Activated T-helper 17 cell treated with anti-CD3 and anti-CD28 coated beads, Interleukin-2, amount 50 U/mL, for 72 hours (primary cell): ENCODE measurements at regions not wholly inside any gene's neighbourhood (a gene's known extent, or its start where the extent isn't known, plus 50 kb on each side); places are given as distances from the start of the nearest gene placed in this dataset.
"Not testable (repeated sequence)": the region's sequence is repeated elsewhere in the genome, so short reads cannot be mapped to it uniquely, and the experiment has no call there.

ENCODE experiments used
- ATAC-seq: fragments of 150-1000 bp; cut with Tn5 transposase; replicated peaks from 2 replicates; pipeline ENCODE4 v1.10.0; 2021; ENCODE audit warnings: mild to moderate bottlenecking, moderate library complexity
- H3K27ac Mint-ChIP-seq: one replicate; pipeline ENCODE4 v1.8.0; 2022; ENCODE audit warnings: mixed read lengths
- H3K27me3 Mint-ChIP-seq: one replicate; pipeline ENCODE4 v1.8.0; 2022; ENCODE audit warnings: mixed read lengths
- H3K36me3 Mint-ChIP-seq: one replicate; pipeline ENCODE4 v1.8.0; 2022; ENCODE audit warnings: low read depth, mild to moderate bottlenecking, mixed read lengths
- H3K4me1 Mint-ChIP-seq: one replicate; pipeline ENCODE4 v1.8.0; 2022; ENCODE audit warnings: mixed read lengths
- H3K4me3 Mint-ChIP-seq: one replicate; pipeline ENCODE4 v1.8.0; 2022; ENCODE audit warnings: mild to moderate bottlenecking, mixed read lengths
- H3K9me3 Mint-ChIP-seq: one replicate; pipeline ENCODE4 v1.8.0; 2022; ENCODE audit warnings: mixed read lengths

DNA sequence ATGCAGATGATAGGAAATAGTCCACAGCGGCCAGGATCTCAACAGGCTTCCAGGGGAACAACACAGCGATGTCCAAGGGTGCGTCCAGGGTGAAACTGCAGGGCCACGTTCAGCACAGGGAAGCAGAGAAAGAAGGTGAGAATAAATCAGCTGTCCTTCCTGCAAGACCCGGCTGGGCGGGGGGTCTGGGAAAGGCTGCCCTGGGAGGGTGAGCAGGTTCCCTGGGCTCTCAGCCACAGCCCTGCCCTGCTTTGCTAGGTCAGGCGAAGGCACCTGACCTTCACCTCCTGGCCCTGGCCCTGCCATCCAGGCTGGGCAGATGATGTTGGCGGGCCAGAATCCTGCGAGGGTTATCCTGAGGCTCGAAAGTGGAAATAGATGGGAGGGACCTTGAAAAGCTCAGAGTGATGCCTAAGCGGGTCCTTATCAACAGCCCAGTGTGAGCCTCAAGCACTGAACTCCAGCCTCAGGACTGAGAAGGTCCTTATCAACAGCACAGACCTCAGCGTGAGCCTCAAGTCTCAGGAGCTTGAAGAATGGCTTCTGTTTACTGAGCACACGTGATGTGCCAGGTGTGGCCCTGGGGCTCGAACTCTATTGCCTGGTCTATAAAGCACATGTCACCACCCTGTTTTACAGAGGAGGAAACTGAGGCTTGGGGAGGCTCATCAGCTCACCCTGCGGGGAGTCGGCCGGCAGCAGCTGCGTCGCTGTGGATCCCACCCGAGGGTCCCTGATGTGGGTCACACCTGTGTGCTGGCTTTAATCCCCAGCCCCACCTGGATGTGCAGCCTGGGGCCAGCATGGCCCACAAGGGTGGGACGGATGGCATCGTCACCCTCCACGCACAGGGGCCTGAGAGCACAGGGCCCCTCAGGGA lies 191.1 kb downstream of the BANP start:
- not testable (repeated sequence) for H3K27ac Mint-ChIP-seq, H3K36me3 Mint-ChIP-seq, H3K4me3 Mint-ChIP-seq, H3K9me3 Mint-ChIP-seq, H3K4me1 Mint-ChIP-seq, ATAC-seq, H3K27me3 Mint-ChIP-seq

DNA sequence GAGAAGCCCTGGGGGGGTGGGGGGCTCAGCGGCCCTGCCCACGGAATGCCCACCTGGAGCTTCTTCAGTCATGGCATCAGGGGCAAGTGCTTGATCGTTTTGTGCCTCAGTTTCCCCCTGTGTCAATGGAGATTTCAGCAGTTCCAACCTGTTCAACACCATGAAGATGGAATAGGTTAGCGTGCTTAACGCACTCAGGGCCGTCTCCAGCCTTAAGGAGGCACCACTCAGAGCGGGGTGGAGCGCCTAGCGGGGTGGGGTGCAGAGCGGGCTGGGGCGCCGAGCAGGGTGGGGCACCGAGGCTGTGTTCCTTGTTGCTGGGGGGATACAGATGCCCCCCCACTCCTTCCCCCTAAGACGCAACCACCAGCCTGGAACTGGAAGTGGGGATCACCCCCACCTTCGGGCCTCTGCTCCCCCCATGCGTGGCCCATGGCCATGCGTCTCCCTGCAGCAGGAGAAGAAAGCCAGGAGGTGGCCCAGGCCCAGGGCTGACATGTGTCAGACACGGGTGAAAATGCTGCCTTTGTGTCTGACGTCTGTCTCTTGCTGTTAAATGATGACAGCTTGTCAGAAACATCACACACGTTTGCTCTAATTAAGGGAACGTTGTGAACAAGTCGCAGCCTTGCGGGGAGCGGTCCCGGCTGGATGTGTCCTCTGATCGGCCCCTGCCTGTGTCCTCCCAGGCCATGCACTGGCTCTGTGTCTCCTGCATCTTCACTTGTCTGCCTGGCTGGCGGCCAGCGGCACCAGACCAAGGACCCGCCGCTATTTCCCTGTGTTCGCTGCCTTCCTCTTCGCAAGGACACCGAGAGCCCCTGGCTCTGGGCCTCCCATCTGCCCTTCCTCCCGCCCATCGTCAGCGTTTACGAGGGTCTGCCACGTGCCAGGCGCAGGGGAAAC lies 192.1 kb downstream of the BANP start:
- not testable (repeated sequence) for H3K27ac Mint-ChIP-seq, H3K9me3 Mint-ChIP-seq, H3K4me1 Mint-ChIP-seq, H3K27me3 Mint-ChIP-seq, ATAC-seq, H3K4me3 Mint-ChIP-seq, H3K36me3 Mint-ChIP-seq

DNA sequence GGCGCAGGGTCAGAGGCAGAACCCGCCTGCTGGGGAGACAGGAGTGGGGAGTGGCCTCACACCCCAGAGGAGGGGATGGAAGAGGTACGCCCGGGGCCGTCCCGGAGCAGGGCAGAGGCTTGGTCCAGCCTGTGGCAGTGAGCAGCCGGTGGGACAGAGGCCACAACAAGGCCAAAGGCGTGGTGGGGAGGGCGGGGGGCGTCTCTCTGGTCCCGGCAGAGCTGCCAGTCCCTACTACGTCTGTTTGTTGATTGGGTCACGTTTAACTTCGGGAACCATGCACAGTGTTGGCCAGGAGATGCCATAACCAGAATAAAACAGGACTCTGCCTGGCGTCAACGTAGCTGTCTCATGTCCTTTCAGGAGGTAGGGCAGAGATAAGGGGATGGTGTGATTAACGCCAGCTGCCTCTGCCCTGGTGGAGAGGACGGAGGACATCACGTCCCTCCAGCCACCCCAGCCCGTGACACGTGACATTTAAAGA lies 192.8 kb downstream of the BANP start:
- H3K27ac Mint-ChIP-seq = no peak overlapping the region

DNA sequence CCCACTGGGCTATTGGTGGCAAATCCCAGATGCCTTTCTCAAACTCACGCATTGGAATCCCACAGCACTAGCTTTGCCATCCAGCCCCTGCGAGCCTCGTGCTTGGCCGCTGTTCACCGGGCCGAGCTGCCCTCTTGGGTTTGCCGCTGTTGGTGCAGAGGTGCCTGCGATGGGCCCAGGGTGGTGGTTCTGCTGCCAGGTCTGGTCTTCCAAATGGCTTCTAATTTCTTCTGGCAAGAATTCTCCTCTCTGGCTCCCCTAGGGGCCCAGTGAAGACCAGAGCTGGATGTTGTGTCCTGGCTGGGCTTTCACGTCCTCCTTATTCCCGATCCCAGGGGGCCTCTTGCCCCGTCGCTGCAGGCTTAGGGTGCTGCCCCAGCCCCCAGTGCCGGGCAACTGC lies 194.1 kb downstream of the BANP start:
- not testable (repeated sequence) for H3K9me3 Mint-ChIP-seq, H3K4me1 Mint-ChIP-seq, ATAC-seq, H3K36me3 Mint-ChIP-seq, H3K27me3 Mint-ChIP-seq, H3K4me3 Mint-ChIP-seq, H3K27ac Mint-ChIP-seq

More for the DNA sequence above, 192.8 kb downstream of the BANP start:
- no peak for ATAC-seq
- H3K4me3 Mint-ChIP-seq = no peak overlapping the region
- no peaks in the 10 kb centered on the region for H3K36me3 Mint-ChIP-seq
- H3K9me3 Mint-ChIP-seq = no peaks in the 10 kb centered on the region
- H3K27me3 Mint-ChIP-seq = no peaks in the 10 kb centered on the region
- H3K4me1 Mint-ChIP-seq = no peaks in the 10 kb centered on the region

DNA sequence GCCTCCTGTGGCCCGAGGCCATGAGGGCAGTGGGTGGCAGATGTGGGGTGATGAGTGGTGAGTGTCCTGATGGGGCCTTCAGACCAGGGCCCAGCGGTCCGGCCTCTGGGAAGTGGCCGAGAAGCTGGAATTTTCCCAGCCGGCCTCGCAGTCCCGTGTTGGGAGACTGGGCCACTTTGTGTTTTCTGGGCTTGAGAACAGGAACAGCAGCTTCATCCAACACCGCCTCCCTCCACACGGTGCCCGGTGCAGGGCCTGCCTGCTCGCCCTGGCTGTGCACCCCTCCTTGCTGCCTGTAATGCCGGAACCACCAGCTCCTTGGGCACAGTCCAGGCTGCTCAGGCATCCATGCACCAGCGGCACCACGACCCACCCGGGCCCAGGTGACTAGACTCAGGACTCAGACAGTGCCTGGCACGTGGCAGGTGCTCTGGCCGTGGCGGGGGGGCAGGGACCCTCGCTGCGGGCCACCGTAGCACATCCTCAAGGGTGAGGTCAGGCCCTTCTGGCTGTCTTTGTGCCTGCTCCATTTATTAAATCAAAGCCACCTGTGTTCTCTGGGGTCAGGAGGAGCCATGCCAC lies 194.7 kb downstream of the BANP start:
- not testable (repeated sequence) for H3K36me3 Mint-ChIP-seq, H3K4me1 Mint-ChIP-seq, H3K9me3 Mint-ChIP-seq, ATAC-seq, H3K27me3 Mint-ChIP-seq, H3K4me3 Mint-ChIP-seq, H3K27ac Mint-ChIP-seq

DNA sequence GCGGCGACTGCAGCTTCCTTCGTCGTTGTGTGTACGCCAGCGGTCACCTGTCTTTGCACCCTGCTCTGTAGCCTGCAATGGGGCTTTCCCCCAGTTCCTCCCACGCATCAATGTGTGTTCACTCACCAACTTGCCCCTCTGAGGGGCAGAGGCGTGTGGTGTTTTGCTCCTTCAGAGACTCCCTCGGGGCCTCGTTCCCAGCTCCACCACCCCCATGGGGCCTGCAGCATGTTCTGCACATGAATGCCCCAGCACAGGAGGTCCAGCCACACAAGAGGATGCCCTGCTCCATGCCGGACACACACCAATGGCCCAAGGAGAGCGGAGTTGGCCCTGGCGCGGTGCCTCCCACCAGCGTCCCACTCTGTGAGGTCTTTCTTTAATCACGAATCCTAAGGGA lies 196.8 kb downstream of the BANP start:
- not testable (repeated sequence) for H3K27me3 Mint-ChIP-seq, H3K9me3 Mint-ChIP-seq, ATAC-seq, H3K36me3 Mint-ChIP-seq, H3K4me1 Mint-ChIP-seq, H3K4me3 Mint-ChIP-seq, H3K27ac Mint-ChIP-seq

DNA sequence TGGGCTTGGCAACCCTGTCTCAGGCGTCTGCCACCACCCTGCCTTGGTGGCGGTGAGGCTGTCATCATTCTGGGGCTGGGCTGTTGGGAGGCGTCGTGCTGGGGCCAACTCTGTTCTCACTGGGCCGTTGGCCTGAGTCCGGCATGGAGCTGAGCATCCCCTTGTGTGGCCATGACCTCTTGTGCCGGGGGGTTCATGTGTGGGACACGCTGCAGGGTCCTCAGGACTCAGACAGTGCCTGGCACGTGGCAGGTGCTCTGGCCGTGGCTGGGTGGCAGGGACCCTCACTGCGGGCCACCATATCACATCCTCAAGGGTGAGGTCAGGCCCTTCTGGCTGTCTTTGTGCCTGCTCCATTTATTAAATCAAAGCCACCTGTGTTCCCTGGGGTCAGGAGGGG lies 197.4 kb downstream of the BANP start:
- H3K9me3 Mint-ChIP-seq, H3K27ac Mint-ChIP-seq, H3K4me3 Mint-ChIP-seq, H3K36me3 Mint-ChIP-seq, H3K27me3 Mint-ChIP-seq, ATAC-seq, H3K4me1 Mint-ChIP-seq: not testable (repeated sequence)

DNA sequence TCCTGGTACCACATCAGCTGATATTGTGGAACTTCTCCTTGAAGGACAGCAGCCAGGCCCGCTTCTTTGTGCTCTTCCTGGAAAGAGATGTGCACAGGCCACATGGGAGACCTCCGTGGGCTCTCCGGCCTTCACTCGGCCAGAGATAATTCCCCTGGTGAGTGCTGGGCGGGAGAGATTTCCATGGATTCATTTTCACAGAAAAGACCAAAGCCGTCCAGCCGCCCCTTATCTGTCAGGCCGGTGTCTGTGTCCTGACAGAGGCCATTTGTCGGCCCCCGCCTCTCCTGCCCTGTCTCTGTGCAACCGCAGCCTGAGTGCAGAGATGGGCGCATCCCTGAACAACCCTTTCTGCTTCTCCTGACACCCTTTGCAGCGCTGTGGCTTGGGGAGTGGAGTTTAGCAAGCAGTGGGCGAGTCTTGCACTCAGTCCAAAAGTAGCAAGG lies 197.9 kb downstream of the BANP start:
- not testable (repeated sequence) for H3K36me3 Mint-ChIP-seq, H3K4me1 Mint-ChIP-seq, H3K27ac Mint-ChIP-seq, H3K27me3 Mint-ChIP-seq, ATAC-seq, H3K4me3 Mint-ChIP-seq, H3K9me3 Mint-ChIP-seq

DNA sequence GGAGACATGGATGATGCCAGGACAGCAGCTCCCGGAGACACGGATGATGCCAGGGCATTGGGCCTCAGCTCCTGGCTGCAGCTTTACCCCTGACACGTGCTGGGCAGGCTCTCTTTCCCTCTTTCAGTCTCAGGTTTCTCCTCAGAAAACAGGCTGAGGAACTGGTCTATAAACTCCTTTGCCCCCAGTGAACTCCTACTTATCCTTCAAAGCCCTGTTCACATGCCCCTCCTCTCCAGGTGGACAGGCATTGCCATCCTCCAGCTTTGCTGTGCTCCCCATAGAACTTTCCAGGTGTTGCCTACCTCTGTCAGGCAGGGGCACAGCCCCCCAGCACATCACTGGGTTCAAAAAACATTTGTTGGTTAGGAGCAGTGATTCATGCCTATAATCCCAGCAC lies 198.4 kb downstream of the BANP start:
- not testable (repeated sequence) for H3K27me3 Mint-ChIP-seq, ATAC-seq, H3K9me3 Mint-ChIP-seq, H3K4me1 Mint-ChIP-seq, H3K4me3 Mint-ChIP-seq, H3K36me3 Mint-ChIP-seq, H3K27ac Mint-ChIP-seq

DNA sequence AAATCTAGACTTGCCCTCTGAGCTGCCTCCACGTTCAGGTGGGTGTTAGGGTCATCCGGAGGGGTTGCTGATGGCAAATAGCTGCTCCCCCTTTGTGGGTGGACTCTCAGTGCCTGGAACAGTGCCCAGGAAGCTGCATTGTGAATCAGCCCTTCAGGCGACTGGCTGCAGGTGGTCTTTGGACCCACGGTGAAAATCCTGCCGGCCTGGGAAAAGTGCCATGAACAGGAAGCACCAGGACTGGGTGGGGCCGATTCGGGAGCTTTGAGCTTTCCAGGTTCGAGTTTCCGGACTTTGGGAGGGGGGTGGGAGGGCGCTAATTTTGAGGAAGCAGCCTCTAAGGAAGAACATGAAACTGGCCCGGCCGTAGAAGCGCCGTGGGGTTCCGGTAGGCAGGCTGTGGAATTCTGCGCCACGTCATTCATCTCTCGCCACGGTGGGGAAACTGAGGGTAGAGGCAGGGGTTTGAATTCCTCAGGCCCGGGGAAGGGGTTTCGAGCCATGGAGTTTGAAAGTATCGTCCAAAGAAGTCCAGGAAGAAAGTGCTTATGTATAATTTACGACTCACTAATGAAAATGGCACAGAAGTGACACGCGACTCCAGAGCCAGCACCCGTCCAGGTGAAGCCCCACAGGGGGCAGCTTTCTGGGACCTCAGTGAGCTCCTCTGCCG lies 199.4 kb downstream of the BANP start:
- not testable (repeated sequence) for H3K27ac Mint-ChIP-seq, H3K4me3 Mint-ChIP-seq, H3K36me3 Mint-ChIP-seq, H3K9me3 Mint-ChIP-seq, ATAC-seq, H3K27me3 Mint-ChIP-seq, H3K4me1 Mint-ChIP-seq

DNA sequence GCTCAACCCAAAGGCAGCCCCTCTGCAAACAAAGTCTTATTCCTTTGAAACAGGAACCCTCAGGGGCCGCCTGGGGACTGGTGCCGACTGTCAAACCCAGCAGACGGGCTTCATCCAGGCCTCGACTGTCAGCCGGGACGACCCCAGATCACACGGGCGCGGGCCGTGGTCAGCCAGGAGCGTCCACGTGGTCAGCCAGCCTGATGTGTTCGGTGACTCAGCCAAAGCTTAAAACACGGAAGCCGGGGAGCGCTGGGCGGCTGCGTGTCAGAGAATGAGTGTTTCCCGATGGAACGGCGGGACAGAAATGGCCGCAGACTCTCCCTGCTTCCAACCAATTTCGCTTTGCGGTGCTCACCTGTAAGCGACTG lies 199.9 kb downstream of the BANP start:
- ATAC-seq, H3K4me3 Mint-ChIP-seq, H3K27me3 Mint-ChIP-seq, H3K4me1 Mint-ChIP-seq, H3K9me3 Mint-ChIP-seq, H3K27ac Mint-ChIP-seq, H3K36me3 Mint-ChIP-seq: not testable (repeated sequence)

DNA sequence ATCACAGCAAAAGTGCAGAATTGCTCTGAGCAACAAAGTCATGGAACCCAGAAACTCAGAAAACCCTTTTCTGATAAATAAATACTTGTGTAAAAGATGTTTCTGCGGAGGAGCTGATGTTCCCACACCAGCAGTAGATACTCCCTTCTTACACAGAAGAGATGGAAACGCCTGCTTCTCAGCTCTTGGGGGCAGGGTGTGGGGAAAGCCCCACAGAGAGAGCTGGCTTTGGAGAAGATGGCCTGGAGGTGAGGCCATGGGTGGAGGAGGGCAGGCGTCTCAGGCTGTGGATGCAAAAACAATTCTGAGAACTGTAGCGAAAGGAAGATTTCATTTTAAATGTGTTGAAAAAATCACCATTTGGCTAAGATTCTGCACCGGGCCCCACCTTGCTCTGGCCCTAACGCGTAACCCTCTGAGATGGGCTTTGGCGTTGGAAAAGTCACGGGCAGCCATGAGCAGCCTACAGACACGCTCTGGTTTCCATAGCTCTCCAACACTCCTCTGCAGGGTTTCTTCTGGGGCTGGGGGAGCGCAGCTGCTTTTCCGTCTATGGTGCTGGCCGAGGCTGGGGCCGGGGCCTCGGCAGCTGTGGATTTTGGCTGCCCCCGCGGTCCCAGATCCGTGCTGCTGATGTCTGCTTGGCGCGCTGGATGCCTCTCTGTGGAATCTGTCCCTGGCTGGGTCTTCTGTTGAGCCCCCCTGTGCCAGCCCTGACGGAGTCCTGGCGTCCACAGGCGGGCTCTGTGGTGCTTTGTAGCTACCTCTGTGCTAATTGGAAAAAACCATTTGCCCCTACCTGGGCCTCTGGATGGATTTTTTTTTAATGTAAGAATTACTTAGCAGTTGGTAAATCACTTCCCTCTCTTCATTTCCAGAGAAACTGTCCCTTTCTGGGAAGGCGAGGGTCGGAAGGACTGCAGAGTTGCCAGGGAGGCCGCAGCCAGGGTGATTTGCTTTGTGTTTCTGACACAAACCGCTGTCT lies 200.9 kb downstream of the BANP start:
- H3K27me3 Mint-ChIP-seq, H3K4me1 Mint-ChIP-seq, H3K9me3 Mint-ChIP-seq, H3K27ac Mint-ChIP-seq, H3K4me3 Mint-ChIP-seq, H3K36me3 Mint-ChIP-seq, ATAC-seq: not testable (repeated sequence)

DNA sequence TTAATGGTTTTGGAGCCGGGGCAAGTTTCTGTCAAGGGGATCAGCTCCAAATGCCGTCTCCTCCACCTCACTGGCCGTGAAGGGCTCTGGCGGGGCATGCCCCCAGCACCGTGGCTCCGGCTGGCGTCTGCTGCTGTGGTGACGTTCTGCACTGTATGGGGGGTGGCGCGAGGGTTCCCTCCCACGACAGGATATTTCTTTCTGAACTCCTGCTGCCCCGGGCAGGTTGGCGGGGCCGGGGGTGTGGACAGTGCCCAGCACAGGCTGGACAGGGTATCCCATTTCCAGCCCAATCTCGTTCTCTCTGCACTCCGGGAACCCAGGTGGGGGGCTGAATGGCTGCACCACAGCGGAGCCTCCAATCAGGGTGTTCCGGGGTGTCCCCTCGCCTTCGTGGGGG lies 201.6 kb downstream of the BANP start:
- H3K4me3 Mint-ChIP-seq, ATAC-seq, H3K9me3 Mint-ChIP-seq, H3K4me1 Mint-ChIP-seq, H3K27me3 Mint-ChIP-seq, H3K36me3 Mint-ChIP-seq, H3K27ac Mint-ChIP-seq: not testable (repeated sequence)
